ENCODE measurements at regions not wholly inside any gene's neighbourhood (a gene's known extent, or its start where the extent isn't known, plus 50 kb on each side); places are given as distances from the start of the nearest gene placed in this dataset.
"Not testable (repeated sequence)": the region's sequence is repeated elsewhere in the genome, so short reads cannot be mapped to it uniquely, and the experiment has no call there.

- FAIRE-seq (no peak), DNase-seq (ENCODE audit: insufficient read length) (no peak)
- TF ChIP-seq POLR2AphosphoS5 (IDR thresholded peaks at IDR 0.05; ENCODE audit: low read depth, low read length) (no peak), TAF1 (IDR thresholded peaks at IDR 0.05; ENCODE audit: borderline replicate concordance, low read depth, low read length) (no peak), POLR2A (IDR thresholded peaks at IDR 0.05; ENCODE audit: low read depth, low read length) (no peak)
These were observed 91.1 kb upstream of the GNAZ start for GRCh38 chr22:22979121-22979724.

- DNase-seq (ENCODE audit: insufficient read length): no peak
- TF ChIP-seq POLR2A (IDR thresholded peaks at IDR 0.05; ENCODE audit: low read depth, low read length) (no peak), TAF1 (IDR thresholded peaks at IDR 0.05; ENCODE audit: borderline replicate concordance, low read depth, low read length) (no peak), POLR2AphosphoS5 (IDR thresholded peaks at IDR 0.05; ENCODE audit: low read depth, low read length) (no peak)
- no peak for FAIRE-seq
These were observed 90.4 kb upstream of the GNAZ start for GRCh38 chr22:22979954-22980353.

DNA sequence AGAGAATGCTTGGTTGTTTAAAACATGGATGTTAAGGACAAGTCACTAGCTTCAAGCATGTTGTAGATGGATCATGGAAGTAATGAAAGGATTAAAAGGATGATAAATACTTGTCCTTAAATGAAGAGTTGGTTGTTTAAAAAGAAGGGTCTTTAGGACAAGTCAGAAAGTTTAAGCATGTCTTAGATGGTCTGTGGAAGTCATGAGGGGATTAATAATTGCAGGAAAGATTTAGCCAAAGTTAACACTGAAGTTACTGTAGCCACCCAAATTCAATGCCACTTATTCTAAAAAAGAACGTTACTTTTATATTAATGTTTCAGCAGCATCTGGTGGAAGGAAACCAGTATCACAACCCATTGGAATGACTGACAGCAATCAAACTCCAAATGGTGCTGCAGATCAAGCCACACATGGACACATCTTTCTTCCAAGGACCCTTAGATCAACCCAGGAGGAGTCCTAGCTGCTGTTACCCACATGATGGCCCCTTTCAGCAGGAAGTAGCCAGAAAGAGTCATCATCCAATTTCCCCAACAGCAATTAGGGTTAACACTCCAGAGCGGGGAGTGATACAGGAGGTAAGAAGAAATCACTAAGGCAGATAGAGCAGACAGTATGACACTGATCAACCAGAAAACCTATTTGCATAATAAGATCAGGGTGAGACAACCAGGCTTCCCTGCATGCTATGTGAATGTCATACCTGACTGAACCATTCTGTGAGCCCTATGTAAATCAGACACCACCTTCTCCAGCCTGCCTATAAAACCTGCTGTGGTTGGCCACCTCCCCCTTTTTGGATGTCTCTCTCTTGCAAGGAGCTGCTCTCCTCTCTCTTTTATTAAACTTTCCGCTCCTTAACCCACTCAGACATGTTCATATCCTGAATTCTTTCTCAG lies 88.4 kb upstream of the GNAZ start:
- TF ChIP-seq TAF1 (IDR thresholded peaks at IDR 0.05; ENCODE audit: borderline replicate concordance, low read depth, low read length) (no peak), POLR2AphosphoS5 (IDR thresholded peaks at IDR 0.05; ENCODE audit: low read depth, low read length) (no peak), POLR2A (IDR thresholded peaks at IDR 0.05; ENCODE audit: low read depth, low read length) (no peak)
- FAIRE-seq (peak; percentile 71), DNase-seq (ENCODE audit: insufficient read length) (no peak)

DNA sequence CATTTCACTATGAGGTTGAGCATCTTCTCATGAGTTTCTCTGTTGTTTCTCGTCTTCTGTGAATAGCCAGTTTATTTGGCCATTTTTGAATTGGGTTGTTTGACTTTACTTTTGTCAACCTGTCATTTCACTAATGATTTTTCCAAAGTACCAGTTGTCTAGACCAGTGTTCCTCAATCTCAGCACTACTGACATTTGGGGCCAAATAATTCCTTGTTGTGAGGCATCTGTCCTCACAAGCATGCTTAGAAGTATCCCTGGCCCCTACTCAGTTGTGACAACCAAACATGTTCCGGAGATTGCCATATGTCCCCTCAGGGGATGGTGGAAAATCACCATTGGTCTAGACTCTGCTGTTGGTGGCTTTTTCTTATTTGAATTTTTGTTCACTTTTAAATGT lies 87.7 kb upstream of the GNAZ start:
- FAIRE-seq (no peak), DNase-seq (ENCODE audit: insufficient read length) (no peak)
- TF ChIP-seq POLR2A (IDR thresholded peaks at IDR 0.05; ENCODE audit: low read depth, low read length) (no peak), TAF1 (IDR thresholded peaks at IDR 0.05; ENCODE audit: borderline replicate concordance, low read depth, low read length) (no peak), POLR2AphosphoS5 (IDR thresholded peaks at IDR 0.05; ENCODE audit: low read depth, low read length) (no peak)

GRCh38 chr22:22983123-22983522 lies 87.2 kb upstream of the GNAZ start:
- FAIRE-seq (no peak), DNase-seq (ENCODE audit: insufficient read length) (no peak)
- TF ChIP-seq POLR2AphosphoS5 (IDR thresholded peaks at IDR 0.05; ENCODE audit: low read depth, low read length) (no peak), POLR2A (IDR thresholded peaks at IDR 0.05; ENCODE audit: low read depth, low read length) (no peak), TAF1 (IDR thresholded peaks at IDR 0.05; ENCODE audit: borderline replicate concordance, low read depth, low read length) (no peak)

DNA sequence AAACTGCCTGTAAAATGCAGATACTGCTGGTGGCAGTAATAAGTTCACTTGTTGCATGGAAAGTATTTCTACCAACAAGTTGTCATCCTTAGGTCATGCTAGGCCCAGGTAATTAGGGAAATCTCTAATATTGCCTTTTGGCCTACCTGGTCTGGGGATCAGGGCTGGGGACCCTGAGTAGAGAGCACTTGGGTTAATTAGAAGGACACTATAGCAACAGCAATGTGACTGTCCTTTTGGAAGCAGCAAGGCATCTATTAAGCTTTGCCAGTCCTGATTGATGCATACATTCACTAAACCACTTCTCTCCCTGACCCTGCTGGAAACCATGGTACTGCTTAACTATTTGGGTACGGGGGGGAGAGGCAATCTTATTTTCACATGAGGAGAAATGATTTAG lies 86.5 kb upstream of the GNAZ start:
- TF ChIP-seq POLR2A (IDR thresholded peaks at IDR 0.05; ENCODE audit: low read depth, low read length) (no peak), POLR2AphosphoS5 (IDR thresholded peaks at IDR 0.05; ENCODE audit: low read depth, low read length) (no peak), TAF1 (IDR thresholded peaks at IDR 0.05; ENCODE audit: borderline replicate concordance, low read depth, low read length) (no peak)
- DNase-seq (ENCODE audit: insufficient read length) (no peak), FAIRE-seq (no peak)

DNA sequence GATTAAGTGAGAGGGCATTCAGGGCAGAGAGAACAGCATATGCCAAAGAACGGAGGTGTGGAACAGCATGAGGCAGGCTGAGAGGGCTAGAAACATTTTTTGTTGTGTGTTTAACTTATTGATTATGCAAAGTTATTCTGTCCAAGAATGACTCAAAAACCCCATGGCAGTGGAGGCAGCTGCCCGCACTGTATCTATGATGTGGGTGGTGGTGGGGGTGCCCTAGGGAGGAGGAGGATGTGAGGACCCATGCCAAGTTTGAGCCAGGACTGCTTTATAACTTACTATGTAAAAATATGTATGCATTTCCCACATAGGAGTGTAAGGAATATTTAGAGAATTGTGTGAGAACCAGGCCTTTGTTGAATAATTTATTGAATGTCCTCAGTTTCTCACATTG lies 85.4 kb upstream of the GNAZ start:
- FAIRE-seq (no peak), DNase-seq (ENCODE audit: insufficient read length) (no peak)
- TF ChIP-seq POLR2AphosphoS5 (IDR thresholded peaks at IDR 0.05; ENCODE audit: low read depth, low read length) (no peak), POLR2A (IDR thresholded peaks at IDR 0.05; ENCODE audit: low read depth, low read length) (no peak), TAF1 (IDR thresholded peaks at IDR 0.05; ENCODE audit: borderline replicate concordance, low read depth, low read length) (no peak)

DNA sequence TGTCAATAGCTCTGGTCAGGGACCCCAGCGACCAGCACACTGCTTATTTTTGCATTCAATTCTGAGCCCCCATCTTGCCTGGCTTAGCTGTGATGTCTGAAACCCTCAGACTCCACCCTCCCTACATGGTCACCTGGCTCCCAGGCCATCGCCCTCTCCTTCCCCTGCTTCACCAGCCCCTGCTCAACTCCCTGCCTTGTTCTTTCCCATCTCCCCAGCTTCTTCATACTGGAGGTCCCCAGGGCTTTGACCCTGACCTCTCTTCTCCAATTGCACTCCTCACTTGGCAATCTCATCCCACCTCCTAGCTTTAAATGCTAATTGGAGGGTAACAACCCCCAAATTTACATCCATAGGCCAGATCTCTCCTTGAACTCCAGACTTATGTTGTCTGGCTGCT lies 84.3 kb upstream of the GNAZ start:
- FAIRE-seq: no peak
- no peak for TF ChIP-seq POLR2A (IDR thresholded peaks at IDR 0.05; ENCODE audit: low read depth, low read length)
- TF ChIP-seq TAF1 (IDR thresholded peaks at IDR 0.05; ENCODE audit: borderline replicate concordance, low read depth, low read length): no peak
- no peak for TF ChIP-seq POLR2AphosphoS5 (IDR thresholded peaks at IDR 0.05; ENCODE audit: low read depth, low read length)
- DNase-seq (ENCODE audit: insufficient read length): no peak

DNA sequence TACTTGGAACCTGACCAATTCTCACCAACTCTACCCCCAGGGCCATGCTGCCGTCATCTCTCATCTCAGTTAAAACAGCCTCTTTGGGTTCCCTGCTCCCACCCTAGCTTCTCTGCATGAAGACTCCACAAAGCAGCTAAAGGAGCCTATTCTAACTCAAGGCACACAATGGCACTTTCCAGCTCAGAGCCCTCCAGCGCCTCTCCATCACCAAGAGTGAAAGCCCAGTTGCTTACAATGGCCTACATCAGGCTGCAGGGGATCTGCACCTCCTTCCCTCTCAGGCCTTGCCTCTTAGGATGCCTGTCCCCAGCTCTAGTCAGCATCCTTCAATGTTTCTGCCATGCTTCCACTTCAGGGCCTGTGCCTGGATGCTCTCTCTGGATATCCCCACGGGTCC lies 83.7 kb upstream of the GNAZ start:
- DNase-seq (ENCODE audit: insufficient read length) (no peak), FAIRE-seq (no peak)
- no peak for TF ChIP-seq TAF1 (IDR thresholded peaks at IDR 0.05; ENCODE audit: borderline replicate concordance, low read depth, low read length)
- no peak for TF ChIP-seq POLR2A (IDR thresholded peaks at IDR 0.05; ENCODE audit: low read depth, low read length)
- no peak for TF ChIP-seq POLR2AphosphoS5 (IDR thresholded peaks at IDR 0.05; ENCODE audit: low read depth, low read length)

- TF ChIP-seq POLR2AphosphoS5 (IDR thresholded peaks at IDR 0.05; ENCODE audit: low read depth, low read length) (no peak), TAF1 (IDR thresholded peaks at IDR 0.05; ENCODE audit: borderline replicate concordance, low read depth, low read length) (no peak), POLR2A (IDR thresholded peaks at IDR 0.05; ENCODE audit: low read depth, low read length) (no peak)
- FAIRE-seq (no peak), DNase-seq (ENCODE audit: insufficient read length) (no peak)
These were observed 82.2 kb upstream of the GNAZ start for GRCh38 chr22:22988150-22988549.

DNA sequence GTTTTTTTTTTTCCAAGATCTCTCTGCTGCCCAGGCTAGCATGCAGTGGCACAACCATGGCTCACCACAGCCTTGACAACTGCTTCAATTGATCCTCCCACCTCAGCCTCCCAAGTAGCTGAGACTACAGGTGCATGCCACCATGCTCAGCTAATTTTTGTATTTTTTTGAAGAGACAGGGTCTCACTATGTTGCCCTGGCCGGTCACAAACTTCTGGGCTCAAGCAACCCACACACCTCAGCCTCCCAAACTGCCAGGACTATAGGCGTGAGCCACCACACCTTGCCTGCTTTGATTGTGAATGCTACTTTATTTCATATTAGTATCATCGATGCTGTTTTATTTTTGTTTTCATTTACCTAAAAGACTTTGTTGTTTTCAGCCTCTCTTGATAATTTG lies 81.5 kb upstream of the GNAZ start:
- no peak for DNase-seq (ENCODE audit: insufficient read length)
- FAIRE-seq: no peak
- TF ChIP-seq POLR2AphosphoS5 (IDR thresholded peaks at IDR 0.05; ENCODE audit: low read depth, low read length) (no peak), TAF1 (IDR thresholded peaks at IDR 0.05; ENCODE audit: borderline replicate concordance, low read depth, low read length) (no peak), POLR2A (IDR thresholded peaks at IDR 0.05; ENCODE audit: low read depth, low read length) (no peak)

DNA sequence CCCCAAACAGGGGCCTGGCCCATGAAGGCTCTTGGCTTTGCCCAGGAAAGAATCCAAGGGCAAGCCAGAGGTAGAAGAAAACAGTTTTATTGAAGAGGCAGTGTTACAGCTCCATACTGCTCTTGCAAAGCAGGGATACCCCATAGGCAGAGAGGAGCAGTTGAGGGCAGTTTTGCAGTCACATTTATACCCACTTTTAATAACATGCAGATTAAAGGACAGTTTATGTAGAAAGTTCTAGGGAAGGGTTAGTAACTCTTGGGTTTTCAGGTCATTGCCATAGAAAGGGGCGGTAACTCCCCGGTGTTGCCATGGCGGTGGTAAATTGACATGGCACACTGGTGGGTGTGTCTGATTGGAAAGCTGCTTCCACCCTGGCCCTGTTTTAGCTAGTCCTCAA lies 80.5 kb upstream of the GNAZ start:
- no peak for DNase-seq (ENCODE audit: insufficient read length)
- FAIRE-seq: no peak
- TF ChIP-seq TAF1 (IDR thresholded peaks at IDR 0.05; ENCODE audit: borderline replicate concordance, low read depth, low read length) (peak; percentile 20; the same call in 1 of the 2 replicates), POLR2A (IDR thresholded peaks at IDR 0.05; ENCODE audit: low read depth, low read length) (no peak)

- FAIRE-seq; DNase-seq (ENCODE audit: insufficient read length): not testable (repeated sequence)
These were observed 79.4 kb upstream of the GNAZ start for GRCh38 chr22:22990711-22991505.
